HCT116 (cell line): ENCODE measurements at regions not wholly inside any gene's neighbourhood (a gene's known extent, or its start where the extent isn't known, plus 50 kb on each side); places are given as distances from the start of the nearest gene placed in this dataset.

ENCODE experiments used
- ATAC-seq: fragments of 200-7000 bp; cut with Tn5 transposase; 2 replicates; pipeline ENCODE4 v1.9.1; 2020; ENCODE audit warnings: mild to moderate bottlenecking, moderate library complexity
- BruUV-seq: library from RNA; stranded (reverse); fragments of 400-500 nt; replicated peaks from 2 replicates; lab custom pipeline; 2021; lab: Mats Ljungman, UMichigan
- CTCF ChIA-PET: fragments of 300-600 bp; sonication (Branson Sonifier 250); formaldehyde crosslinking; loops from one replicate; lab custom pipeline; 2021; ENCODE audit warnings: antibody characterized with exemption; lab: Charles Lee
- POLR2A ChIA-PET: fragments of 300-600, 350-600 bp; sonication (Branson Sonifier 250); formaldehyde crosslinking; loops from one replicate; lab custom pipeline; 2021; ENCODE audit warnings: antibody characterized with exemption; lab: Charles Lee
- RAD21 ChIA-PET, 2 experiments: fragments of 300-600 bp; sonication (Branson Sonifier 250); formaldehyde crosslinking; loops; one replicate each; lab custom pipeline; 2023; ENCODE audit warnings: low total read pairs in 2 of 2; ENCODE audit not compliant: uncharacterized antibody in 2 of 2, unreplicated experiment in 2 of 2, low non-redundant PET in 1 of 2; lab: Charles Lee
- DNase-seq: peaks from one replicate; pipeline ENCODE4 v3.0.0-alpha.2; 2010; ENCODE audit warnings: low read depth, low spot score
- H2AFZ ChIP-seq: fragments of 200-600 bp; shearing (Covaris generic), sonication (generic); 2 replicates; pipeline ENCODE4 v1.6.1; 2017; ENCODE audit warnings: low read depth, mixed run types, mixed read lengths, antibody characterized with exemption, low read length; ENCODE audit not compliant: poor library complexity, severe bottlenecking
- H3K27ac ChIP-seq: 2 replicates; pipeline ENCODE4 v1.5.1; 2012; ENCODE audit warnings: low read depth, low read length
- H3K27me3 ChIP-seq: fragments of 200-600 bp; sonication (generic); 2 replicates; pipeline ENCODE4 v1.6.1; 2016; ENCODE audit warnings: mixed run types, low read length, mixed read lengths; ENCODE audit not compliant: insufficient read depth
- H3K36me3 ChIP-seq, 2 experiments: fragments of 200-500 bp in 1 of 2; fragments of 200-600 bp in 1 of 2; sonication (Bioruptor generic) in 1 of 2; sonication (generic) in 1 of 2; 2 replicates each; pipeline versions ENCODE4 v1.5.1 to v1.6.1; 2014 to 2016; ENCODE audit warnings: low read length in 2 of 2, inconsistent platforms in 1 of 2, mixed read lengths in 1 of 2, mixed run types in 1 of 2; ENCODE audit not compliant: insufficient read depth in 2 of 2, control insufficient read depth in 1 of 2
- H3K4me1 ChIP-seq, 2 experiments: fragments of 200-600 bp in 1 of 2; sonication (generic) in 1 of 2; 2 replicates each; pipeline versions ENCODE4 v1.5.1 to v1.6.1; 2012 to 2017; ENCODE audit warnings: low read length in 2 of 2, inconsistent platforms in 1 of 2, mild to moderate bottlenecking in 1 of 2, mixed read lengths in 1 of 2, mixed run types in 1 of 2, moderate library complexity in 1 of 2; ENCODE audit not compliant: insufficient read depth in 2 of 2, control insufficient read depth in 1 of 2
- H3K4me2 ChIP-seq: fragments of 200-600 bp; sonication (generic); 2 replicates; pipeline ENCODE4 v1.6.1; 2017; ENCODE audit warnings: mixed run types, low read length, mixed read lengths
- H3K4me3 ChIP-seq, 2 experiments: fragments of 200-600 bp in 1 of 2; sonication (generic) in 1 of 2; replicated peaks in 1 of 2; 2 replicates each; pipeline ENCODE4 v1.5.1; 2011 to 2016; ENCODE audit warnings: low read length in 2 of 2, control low read depth in 1 of 2, low read depth in 1 of 2, mild to moderate bottlenecking in 1 of 2, mixed read lengths in 1 of 2, mixed run types in 1 of 2
- H3K79me2 ChIP-seq: fragments of 200-600 bp; sonication (generic); 2 replicates; pipeline ENCODE4 v1.6.1; 2017; ENCODE audit warnings: mild to moderate bottlenecking, mixed run types, low read length, moderate library complexity, mixed read lengths; ENCODE audit not compliant: insufficient read depth
- H3K9ac ChIP-seq: fragments of 200-600 bp; sonication (generic); 2 replicates; pipeline ENCODE4 v1.6.1; 2016; ENCODE audit warnings: low read length, mixed read lengths
- H3K9me2 ChIP-seq: fragments of 200-600 bp; sonication (generic), shearing (Covaris generic); 2 replicates; pipeline ENCODE4 v1.6.1; 2017; ENCODE audit warnings: mixed run types, mild to moderate bottlenecking, moderate library complexity; ENCODE audit not compliant: insufficient read depth
- H3K9me3 ChIP-seq, 2 experiments: fragments of 200-500 bp in 1 of 2; fragments of 200-600 bp in 1 of 2; sonication (Bioruptor generic) in 1 of 2; sonication (generic) in 1 of 2; 2 replicates each; pipeline ENCODE4 v1.6.1; 2014 to 2017; ENCODE audit warnings: low read length in 2 of 2, mixed read lengths in 2 of 2, inconsistent platforms in 1 of 2, low read depth in 1 of 2, mild to moderate bottlenecking in 1 of 2, mixed run types in 1 of 2, moderate library complexity in 1 of 2; ENCODE audit not compliant: control insufficient read depth in 1 of 2, insufficient read depth in 1 of 2
- H4K20me1 ChIP-seq: fragments of 200-600 bp; sonication (generic), shearing (Covaris generic); 2 replicates; pipeline ENCODE4 v1.6.1; 2017; ENCODE audit warnings: mixed run types, mild to moderate bottlenecking, moderate library complexity; ENCODE audit not compliant: insufficient read depth
- ELF1 ChIP-seq: IDR thresholded peaks from 2 replicates; pipeline ENCODE4 v1.6.1; 2012; ENCODE audit warnings: low read depth, borderline replicate concordance
- EZH2 ChIP-seq: fragments of 200-600 bp; sonication (generic); IDR thresholded peaks from 2 replicates; pipeline ENCODE4 v1.6.1; 2017; ENCODE audit warnings: antibody characterized with exemption, mixed run types
- EZH2phosphoT487 ChIP-seq: fragments of 200-600 bp; IDR thresholded peaks from 2 replicates; pipeline ENCODE4 v1.6.1; 2018; ENCODE audit warnings: antibody characterized with exemption, borderline replicate concordance
- REST ChIP-seq: IDR thresholded peaks from 2 replicates; pipeline ENCODE4 v1.6.1; 2012; ENCODE audit warnings: low read depth
- SIN3A ChIP-seq: IDR thresholded peaks from 2 replicates; pipeline ENCODE4 v1.6.1; 2012; ENCODE audit warnings: low read depth
- ZFX ChIP-seq: fragments of 450-650 bp; IDR thresholded peaks from 2 replicates; pipeline ENCODE4 v1.6.1; 2017
- ZNF274 ChIP-seq: fragments of 200-500 bp; sonication (Bioruptor generic); IDR thresholded peaks from 2 replicates; pipeline ENCODE4 v1.6.1; 2014; ENCODE audit warnings: mild to moderate bottlenecking, low read depth, low read length, inconsistent platforms
- intact Hi-C: fragments of 100-400 bp; cut with micrococcal nuclease; formaldehyde crosslinking; loops from 2 replicates; pipeline ENCODE4 v1.10.0; 2022
- TF ChIP-seq, protein P1 (sequence below), 3 experiments: fragments of 200-600 bp in 1 of 3; sonication (generic) in 1 of 3; IDR thresholded peaks in 2 of 3; conservative IDR thresholded peaks in 1 of 3; 2 replicates each; pipeline ENCODE4 v1.5.1; 2012 to 2017; ENCODE audit warnings: low read depth in 2 of 3, low read length in 2 of 3, antibody characterized with exemption in 1 of 3, borderline replicate concordance in 1 of 3, control low read depth in 1 of 3, mild to moderate bottlenecking in 1 of 3, mixed read lengths in 1 of 3, mixed run types in 1 of 3, moderate library complexity in 1 of 3; ENCODE audit not compliant: insufficient read depth in 1 of 3

GRCh38 chr6:128808856-128809255 lies 74.1 kb upstream of the LAMA2 start:
- Histone ChIP-seq H3K4me2 (no peak overlapping the region), H3K9me2 (no peaks in the 10 kb centered on the region; the same call in 1 of the 2 replicates), H3K4me3 (no peak overlapping the region), H3K9me3 (no peaks in the 10 kb centered on the region), H3K27ac (no peak overlapping the region), H3K79me2 (no peaks in the 10 kb centered on the region), H3K4me1 (no peaks in the 10 kb centered on the region), H3K9ac (no peak overlapping the region), H2AFZ (no peak overlapping the region), H3K36me3 (no peaks in the 10 kb centered on the region), H4K20me1 (no peaks in the 10 kb centered on the region), H3K27me3 (no peaks in the 10 kb centered on the region)
- CTCF ChIA-PET: interaction anchor here (2.0 to 2.1 kb wide), 2 partner anchors 443 to 561 kb away, joined by 9 to 15 read pairs; no protein-coding TSS in a partner anchor
- ATAC-seq (no peak), DNase-seq (no peak)
- POLR2A ChIA-PET: no interaction called here
- BruUV-seq: no TSS peak
- RAD21 ChIA-PET: no interaction called here
- intact Hi-C loops: loop anchor here (5.0 to 10.0 kb wide), 2 partner anchors 443 to 766 kb away; no protein-coding TSS in a partner anchor
- no peak for TF ChIP-seq SIN3A
- TF ChIP-seq ELF1: no peak
- TF ChIP-seq EZH2: no peak
- TF ChIP-seq ZFX: no peak
- TF ChIP-seq ZNF274: no peak
- no peak for TF ChIP-seq EZH2phosphoT487
- TF ChIP-seq, protein P1, sequence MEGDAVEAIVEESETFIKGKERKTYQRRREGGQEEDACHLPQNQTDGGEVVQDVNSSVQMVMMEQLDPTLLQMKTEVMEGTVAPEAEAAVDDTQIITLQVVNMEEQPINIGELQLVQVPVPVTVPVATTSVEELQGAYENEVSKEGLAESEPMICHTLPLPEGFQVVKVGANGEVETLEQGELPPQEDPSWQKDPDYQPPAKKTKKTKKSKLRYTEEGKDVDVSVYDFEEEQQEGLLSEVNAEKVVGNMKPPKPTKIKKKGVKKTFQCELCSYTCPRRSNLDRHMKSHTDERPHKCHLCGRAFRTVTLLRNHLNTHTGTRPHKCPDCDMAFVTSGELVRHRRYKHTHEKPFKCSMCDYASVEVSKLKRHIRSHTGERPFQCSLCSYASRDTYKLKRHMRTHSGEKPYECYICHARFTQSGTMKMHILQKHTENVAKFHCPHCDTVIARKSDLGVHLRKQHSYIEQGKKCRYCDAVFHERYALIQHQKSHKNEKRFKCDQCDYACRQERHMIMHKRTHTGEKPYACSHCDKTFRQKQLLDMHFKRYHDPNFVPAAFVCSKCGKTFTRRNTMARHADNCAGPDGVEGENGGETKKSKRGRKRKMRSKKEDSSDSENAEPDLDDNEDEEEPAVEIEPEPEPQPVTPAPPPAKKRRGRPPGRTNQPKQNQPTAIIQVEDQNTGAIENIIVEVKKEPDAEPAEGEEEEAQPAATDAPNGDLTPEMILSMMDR (IDR thresholded peaks at IDR 0.05 in 2 of 3, conservative IDR thresholded peaks at IDR 0.05 in 1 of 3; ENCODE audit: borderline replicate concordance in 1 of 3, insufficient read depth in 1 of 3, low read depth in 2 of 3, low read length in 2 of 3): no peak
- TF ChIP-seq REST: no peak
